Activated T-cell treated with anti-CD3 and anti-CD28 coated beads for 24 hours (primary cell): ENCODE measurements at regions not wholly inside any gene's neighbourhood (a gene's known extent, or its start where the extent isn't known, plus 50 kb on each side); places are given as distances from the start of the nearest gene placed in this dataset.

Source experiments
- DNase-seq: peaks from one replicate; pipeline ENCODE4 v3.0.0-alpha.2; 2020; ENCODE audit warnings: low read depth

DNA sequence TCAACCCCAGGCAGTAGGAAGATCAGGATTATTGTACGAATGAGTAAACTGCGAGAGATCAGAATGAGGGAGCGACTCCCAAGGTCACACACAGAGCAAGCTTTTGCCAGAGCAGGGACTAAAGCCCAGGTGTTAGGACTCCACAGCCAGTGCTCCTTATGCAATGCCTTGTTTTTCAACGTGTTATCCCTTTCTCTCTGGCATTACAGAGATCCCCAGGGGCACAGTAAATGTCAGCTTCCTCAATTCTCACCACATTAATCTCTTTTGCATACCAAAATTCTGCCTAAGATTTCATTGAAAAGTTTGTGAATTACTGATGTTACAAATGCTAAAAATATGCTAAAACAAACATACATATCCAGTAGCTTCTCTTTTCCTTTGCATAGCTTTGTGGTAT lies 68.1 kb upstream of the CES5A start:
- no peak for DNase-seq

GRCh38 chr16:55942821-55943220 lies 67.6 kb upstream of the CES5A start:
- no peak for DNase-seq

DNA sequence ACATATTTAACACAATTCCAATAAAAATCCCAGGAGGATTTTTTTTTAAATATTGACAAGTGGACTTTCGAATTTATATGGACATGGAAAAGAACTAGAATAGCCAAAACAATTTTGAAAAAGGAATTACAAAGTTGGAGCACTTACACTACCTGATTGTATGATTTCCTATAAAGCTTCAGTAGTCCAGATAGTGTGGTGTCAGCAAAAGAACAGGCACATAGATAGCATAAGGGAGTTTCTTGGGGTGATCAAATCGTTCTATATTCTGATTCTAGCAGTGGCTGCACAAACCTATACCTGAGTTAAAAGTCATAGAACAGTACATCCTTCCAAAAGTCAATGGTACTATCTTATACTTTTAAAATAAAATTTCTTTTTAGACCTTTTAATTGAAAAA lies 66.4 kb upstream of the CES5A start:
- DNase-seq, result no peak

GRCh38 chr16:55938126-55938525 lies 63.0 kb upstream of the CES5A start:
- DNase-seq, result no peak

GRCh38 chr16:55933038-55933437 lies 57.9 kb upstream of the CES5A start:
- no peak for DNase-seq

GRCh38 chr16:55930036-55930435 lies 54.9 kb upstream of the CES5A start:
- DNase-seq, result no peak

DNA sequence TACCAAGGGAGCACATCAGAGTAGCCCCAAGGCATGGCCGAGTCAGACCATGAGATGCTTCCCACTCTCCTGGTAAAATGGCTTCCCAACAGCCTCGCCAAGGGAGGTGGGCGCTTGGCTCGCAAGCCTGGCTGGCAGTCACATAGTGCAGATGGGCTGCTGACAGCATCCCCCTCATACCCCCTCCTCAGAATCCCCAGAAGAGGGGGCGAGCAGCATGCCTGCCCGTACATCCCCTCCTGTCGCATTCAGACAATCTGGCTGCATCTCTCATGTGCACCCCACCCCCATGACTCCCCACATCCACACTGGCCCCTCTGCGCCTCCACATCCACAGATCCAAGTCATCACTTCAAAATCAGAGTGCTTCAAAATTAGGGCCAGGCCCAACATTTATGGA lies 54.0 kb upstream of the CES5A start:
- no peak for DNase-seq

GRCh38 chr16:55925242-55925641 lies 50.1 kb upstream of the CES5A start:
- no peak for DNase-seq
